ENCODE measurements at regions not wholly inside any gene's neighbourhood (a gene's known extent, or its start where the extent isn't known, plus 50 kb on each side); places are given as distances from the start of the nearest gene placed in this dataset.

DNA sequence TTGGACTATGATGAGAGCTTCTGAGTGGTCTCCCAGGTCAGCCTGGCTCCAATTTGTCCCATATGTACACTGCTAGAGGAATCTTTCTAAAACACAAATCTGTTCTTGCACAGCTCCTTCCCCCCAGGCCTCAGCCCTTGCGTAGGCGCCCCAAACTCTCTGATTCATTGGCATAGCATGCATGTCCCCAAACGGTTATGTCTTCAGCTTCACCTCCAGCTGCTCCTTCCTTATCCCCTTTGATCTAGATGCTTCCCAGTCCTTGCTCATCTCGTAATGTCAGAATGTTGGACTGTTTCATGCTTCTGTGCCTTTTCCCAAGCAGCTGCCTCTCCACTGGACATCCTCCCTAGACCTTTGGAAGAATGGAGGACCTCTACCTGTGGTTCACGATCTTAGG lies 60.1 kb upstream of the BASP1 start:
- no peaks in the 10 kb centered on the region for H3K27me3 ChIP-seq (replicated peaks; ENCODE audit: control insufficient read depth, insufficient read depth, low read length)
- no peaks in the 10 kb centered on the region for H3K36me3 ChIP-seq (ENCODE audit: control insufficient read depth, insufficient read depth, low read length)
- no peak for DNase-seq (ENCODE audit: extremely low read depth, insufficient read length)
- TF ChIP-seq, protein P1, sequence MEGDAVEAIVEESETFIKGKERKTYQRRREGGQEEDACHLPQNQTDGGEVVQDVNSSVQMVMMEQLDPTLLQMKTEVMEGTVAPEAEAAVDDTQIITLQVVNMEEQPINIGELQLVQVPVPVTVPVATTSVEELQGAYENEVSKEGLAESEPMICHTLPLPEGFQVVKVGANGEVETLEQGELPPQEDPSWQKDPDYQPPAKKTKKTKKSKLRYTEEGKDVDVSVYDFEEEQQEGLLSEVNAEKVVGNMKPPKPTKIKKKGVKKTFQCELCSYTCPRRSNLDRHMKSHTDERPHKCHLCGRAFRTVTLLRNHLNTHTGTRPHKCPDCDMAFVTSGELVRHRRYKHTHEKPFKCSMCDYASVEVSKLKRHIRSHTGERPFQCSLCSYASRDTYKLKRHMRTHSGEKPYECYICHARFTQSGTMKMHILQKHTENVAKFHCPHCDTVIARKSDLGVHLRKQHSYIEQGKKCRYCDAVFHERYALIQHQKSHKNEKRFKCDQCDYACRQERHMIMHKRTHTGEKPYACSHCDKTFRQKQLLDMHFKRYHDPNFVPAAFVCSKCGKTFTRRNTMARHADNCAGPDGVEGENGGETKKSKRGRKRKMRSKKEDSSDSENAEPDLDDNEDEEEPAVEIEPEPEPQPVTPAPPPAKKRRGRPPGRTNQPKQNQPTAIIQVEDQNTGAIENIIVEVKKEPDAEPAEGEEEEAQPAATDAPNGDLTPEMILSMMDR (IDR thresholded peaks at IDR 0.05; ENCODE audit: insufficient read depth, low read length, poor library complexity, severe bottlenecking): no peak
- H3K4me3 ChIP-seq (replicated peaks; ENCODE audit: low read depth, low read length): no peak overlapping the region

DNA sequence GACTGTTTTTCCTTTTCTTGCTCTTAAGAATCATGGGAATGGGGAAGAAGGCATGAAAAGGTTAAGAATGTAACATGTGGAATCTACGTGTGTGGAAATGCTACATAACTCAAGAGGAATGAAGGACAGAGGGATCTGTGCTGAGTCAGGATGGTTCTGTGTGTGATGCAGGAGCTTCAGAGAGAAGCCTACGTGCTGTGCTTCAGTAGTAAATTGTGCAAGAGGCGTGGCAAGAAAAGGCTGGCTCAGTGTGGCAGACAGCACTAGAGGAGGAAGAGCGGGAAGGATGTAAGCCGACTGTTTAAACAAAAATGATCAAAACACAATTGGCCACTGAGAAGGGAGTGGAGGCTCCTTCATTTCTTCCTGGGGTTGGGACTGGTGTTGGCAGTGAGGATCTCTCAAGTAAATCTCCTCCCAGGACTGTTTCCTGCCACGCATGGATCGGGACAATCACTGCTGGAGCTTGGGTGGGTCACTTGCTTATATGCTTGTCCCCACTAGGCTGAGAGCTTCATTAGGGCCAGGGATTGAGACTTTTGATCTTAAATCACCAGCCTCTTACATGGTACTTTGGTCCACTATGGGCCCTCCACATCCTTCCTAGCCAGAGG lies 59.4 kb upstream of the BASP1 start:
- no peaks in the 10 kb centered on the region for H3K36me3 ChIP-seq (ENCODE audit: control insufficient read depth, insufficient read depth, low read length)
- no peak overlapping the region for H3K4me3 ChIP-seq (replicated peaks; ENCODE audit: low read depth, low read length)
- H3K27me3 ChIP-seq (replicated peaks; ENCODE audit: control insufficient read depth, insufficient read depth, low read length): no peaks in the 10 kb centered on the region
- no peak for DNase-seq (ENCODE audit: extremely low read depth, insufficient read length)
- TF ChIP-seq, protein P1 (IDR thresholded peaks at IDR 0.05; ENCODE audit: insufficient read depth, low read length, poor library complexity, severe bottlenecking): no peak

DNA sequence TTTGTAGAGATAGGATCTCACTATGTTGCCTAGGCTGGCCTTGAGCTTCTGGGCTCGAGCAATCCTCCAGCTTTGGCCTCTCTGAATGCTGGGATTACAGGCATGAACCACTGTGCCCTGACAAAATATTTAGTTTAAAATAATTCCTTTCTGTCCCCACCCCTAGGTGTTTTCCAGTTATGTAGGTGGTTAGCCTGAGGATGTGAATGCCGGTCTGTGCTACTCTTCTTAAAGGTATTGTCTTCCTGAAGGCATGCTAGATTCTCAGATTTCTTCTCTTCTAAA lies 56.7 kb upstream of the BASP1 start:
- no peak for DNase-seq (ENCODE audit: extremely low read depth, insufficient read length)
- Histone ChIP-seq H3K36me3 (ENCODE audit: control insufficient read depth, insufficient read depth, low read length) (no peaks in the 10 kb centered on the region), H3K27me3 (replicated peaks; ENCODE audit: control insufficient read depth, insufficient read depth, low read length) (no peaks in the 10 kb centered on the region), H3K4me3 (replicated peaks; ENCODE audit: low read depth, low read length) (no peak overlapping the region)
- TF ChIP-seq, protein P1 (IDR thresholded peaks at IDR 0.05; ENCODE audit: insufficient read depth, low read length, poor library complexity, severe bottlenecking): no peak

DNA sequence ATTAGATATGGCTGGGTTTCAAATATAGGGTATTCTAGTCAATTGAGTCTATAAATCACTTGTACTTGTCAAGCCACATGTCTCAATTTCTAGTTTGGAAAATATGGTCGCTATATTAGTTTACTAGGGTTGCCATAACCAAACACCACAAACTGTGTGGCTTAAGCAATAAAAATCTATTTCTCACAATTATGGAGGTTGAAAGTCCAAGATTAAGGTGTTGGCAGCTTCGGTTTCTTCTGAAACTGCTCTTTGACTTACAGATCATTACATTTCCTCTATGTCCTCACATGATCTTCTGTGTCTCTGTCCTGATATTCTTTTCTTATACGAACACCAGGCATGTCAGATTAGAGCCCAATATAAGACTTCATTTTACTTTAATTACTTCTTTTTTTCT lies 55.8 kb upstream of the BASP1 start:
- no peaks in the 10 kb centered on the region for H3K27me3 ChIP-seq (replicated peaks; ENCODE audit: control insufficient read depth, insufficient read depth, low read length)
- DNase-seq (ENCODE audit: extremely low read depth, insufficient read length): no peak
- no peaks in the 10 kb centered on the region for H3K36me3 ChIP-seq (ENCODE audit: control insufficient read depth, insufficient read depth, low read length)
- H3K4me3 ChIP-seq (replicated peaks; ENCODE audit: low read depth, low read length): no peak overlapping the region
- TF ChIP-seq, protein P1 (IDR thresholded peaks at IDR 0.05; ENCODE audit: insufficient read depth, low read length, poor library complexity, severe bottlenecking): no peak

DNA sequence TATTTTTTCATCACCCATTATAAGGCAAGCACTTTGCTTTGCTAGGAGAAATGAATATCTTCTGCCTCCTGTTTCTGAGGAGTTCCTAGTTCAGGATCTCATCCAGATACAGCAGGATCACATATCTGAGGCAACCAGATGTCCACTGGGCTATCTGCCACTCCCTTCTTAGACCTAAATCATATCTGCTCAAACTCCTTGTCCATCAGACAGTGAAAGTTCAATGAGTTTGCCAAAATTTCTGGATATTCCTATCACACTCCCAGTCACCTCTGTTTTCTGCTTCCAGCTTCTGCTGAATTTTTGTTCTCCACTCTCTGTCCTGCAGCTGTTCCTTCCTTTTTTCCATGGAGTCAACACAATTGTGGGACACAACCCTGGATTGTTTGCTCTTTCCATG lies 54.2 kb upstream of the BASP1 start:
- Histone ChIP-seq H3K4me3 (replicated peaks; ENCODE audit: low read depth, low read length) (no peak overlapping the region), H3K27me3 (replicated peaks; ENCODE audit: control insufficient read depth, insufficient read depth, low read length) (no peaks in the 10 kb centered on the region), H3K36me3 (ENCODE audit: control insufficient read depth, insufficient read depth, low read length) (no peaks in the 10 kb centered on the region)
- TF ChIP-seq, protein P1 (IDR thresholded peaks at IDR 0.05; ENCODE audit: insufficient read depth, low read length, poor library complexity, severe bottlenecking): no peak
- no peak for DNase-seq (ENCODE audit: extremely low read depth, insufficient read length)
